ENCODE measurements at regions not wholly inside any gene's neighbourhood (a gene's known extent, or its start where the extent isn't known, plus 50 kb on each side); places are given as distances from the start of the nearest gene placed in this dataset.

GRCh38 chr15:62886431-62887071, 156.0 kb upstream of the TPM1 start:
- DNase-seq (ENCODE audit: low read depth), result peak; percentile 72

GRCh38 chr15:62887113-62887570, 155.4 kb upstream of the TPM1 start:
- DNase-seq (ENCODE audit: low read depth), result peak; percentile 37

GRCh38 chr15:62888623-62889022, 153.9 kb upstream of the TPM1 start:
- peak; percentile 47 for DNase-seq (ENCODE audit: low read depth)

- no peak for DNase-seq (ENCODE audit: low read depth)
Measured at GRCh38 chr15:62889141-62889661, 153.3 kb upstream of the TPM1 start.

GRCh38 chr15:62889734-62890505, 152.6 kb upstream of the TPM1 start:
- DNase-seq (ENCODE audit: low read depth), result peak; percentile 80

GRCh38 chr15:62894322-62895085, 148.0 kb upstream of the TPM1 start:
- DNase-seq (ENCODE audit: low read depth), result peak; percentile 74

GRCh38 chr15:62895139-62895866, 147.2 kb upstream of the TPM1 start:
- peak; percentile 86 for DNase-seq (ENCODE audit: low read depth)

- peak; percentile 85 for DNase-seq (ENCODE audit: low read depth)
Measured at GRCh38 chr15:62895905-62896316, 146.6 kb upstream of the TPM1 start.

- peak; percentile 74 for DNase-seq (ENCODE audit: low read depth)
Measured at GRCh38 chr15:62896380-62896866, 146.1 kb upstream of the TPM1 start.

- peak; percentile 98 for DNase-seq (ENCODE audit: low read depth)
Measured at GRCh38 chr15:62896969-62897486, 145.5 kb upstream of the TPM1 start.

GRCh38 chr15:62897634-62898033, 144.9 kb upstream of the TPM1 start:
- no peak for DNase-seq (ENCODE audit: low read depth)

GRCh38 chr15:62899090-62899493, 143.5 kb upstream of the TPM1 start:
- peak; percentile 17 for DNase-seq (ENCODE audit: low read depth)

- DNase-seq (ENCODE audit: low read depth), result peak; percentile 32
Measured at GRCh38 chr15:62900071-62900802, 142.3 kb upstream of the TPM1 start.

GRCh38 chr15:62901087-62901486, 141.5 kb upstream of the TPM1 start:
- no peak for DNase-seq (ENCODE audit: low read depth)

- DNase-seq (ENCODE audit: low read depth), result no peak
Measured at GRCh38 chr15:62901909-62902546, 140.5 kb upstream of the TPM1 start.

- DNase-seq (ENCODE audit: low read depth), result no peak
Measured at GRCh38 chr15:62902821-62903220, 139.7 kb upstream of the TPM1 start.

GRCh38 chr15:62903437-62903836, 139.1 kb upstream of the TPM1 start:
- no peak for DNase-seq (ENCODE audit: low read depth)

- DNase-seq (ENCODE audit: low read depth), result no peak
Measured at GRCh38 chr15:62904041-62904910, 138.3 kb upstream of the TPM1 start.

GRCh38 chr15:62906627-62907026, 135.9 kb upstream of the TPM1 start:
- DNase-seq (ENCODE audit: low read depth), result no peak
